ENCODE measurements at regions not wholly inside any gene's neighbourhood (a gene's known extent, or its start where the extent isn't known, plus 50 kb on each side); places are given as distances from the start of the nearest gene placed in this dataset.
"Not testable (repeated sequence)": the region's sequence is repeated elsewhere in the genome, so short reads cannot be mapped to it uniquely, and the experiment has no call there.

GRCh38 chr7:68712956-68713495 lies 885.2 kb upstream of the AUTS2 start:
- DNase-seq (ENCODE audit: low read depth): no peak

GRCh38 chr7:68714135-68714534 lies 884.1 kb upstream of the AUTS2 start:
- DNase-seq (ENCODE audit: low read depth): not testable (repeated sequence)

GRCh38 chr7:68715907-68716306 lies 882.4 kb upstream of the AUTS2 start:
- no peak for DNase-seq (ENCODE audit: low read depth)

- DNase-seq (ENCODE audit: low read depth): no peak
Observed at GRCh38 chr7:68717176-68717575, 881.1 kb upstream of the AUTS2 start.

GRCh38 chr7:68718097-68718551 lies 880.2 kb upstream of the AUTS2 start:
- DNase-seq (ENCODE audit: low read depth): no peak

- no peak for DNase-seq (ENCODE audit: low read depth)
Observed at GRCh38 chr7:68720697-68721096, 877.6 kb upstream of the AUTS2 start.

- no peak for DNase-seq (ENCODE audit: low read depth)
Observed at GRCh38 chr7:68722044-68722443, 876.2 kb upstream of the AUTS2 start.

GRCh38 chr7:68724965-68725364 lies 873.3 kb upstream of the AUTS2 start:
- no peak for DNase-seq (ENCODE audit: low read depth)

GRCh38 chr7:68725843-68726785 lies 872.2 kb upstream of the AUTS2 start:
- no peak for DNase-seq (ENCODE audit: low read depth)

GRCh38 chr7:68728720-68729119 lies 869.6 kb upstream of the AUTS2 start:
- DNase-seq (ENCODE audit: low read depth): not testable (repeated sequence)

GRCh38 chr7:68729371-68729770 lies 868.9 kb upstream of the AUTS2 start:
- DNase-seq (ENCODE audit: low read depth): no peak

GRCh38 chr7:68730194-68730593 lies 868.1 kb upstream of the AUTS2 start:
- DNase-seq (ENCODE audit: low read depth): no peak

- no peak for DNase-seq (ENCODE audit: low read depth)
Observed at GRCh38 chr7:68730964-68731363, 867.3 kb upstream of the AUTS2 start.

GRCh38 chr7:68733219-68734153 lies 864.8 kb upstream of the AUTS2 start:
- DNase-seq (ENCODE audit: low read depth): no peak

GRCh38 chr7:68734431-68734830 lies 863.8 kb upstream of the AUTS2 start:
- no peak for DNase-seq (ENCODE audit: low read depth)

GRCh38 chr7:68739306-68739705 lies 859.0 kb upstream of the AUTS2 start:
- no peak for DNase-seq (ENCODE audit: low read depth)

GRCh38 chr7:68744036-68744435 lies 854.2 kb upstream of the AUTS2 start:
- no peak for DNase-seq (ENCODE audit: low read depth)

GRCh38 chr7:68748934-68749900 lies 849.1 kb upstream of the AUTS2 start:
- no peak for DNase-seq (ENCODE audit: low read depth)

GRCh38 chr7:68752485-68753178 lies 845.6 kb upstream of the AUTS2 start:
- no peak for DNase-seq (ENCODE audit: low read depth)

- DNase-seq (ENCODE audit: low read depth): no peak
Observed at GRCh38 chr7:68754414-68754813, 843.9 kb upstream of the AUTS2 start.

Data from ELR (cell line).